ENCODE measurements at regions not wholly inside any gene's neighbourhood (a gene's known extent, or its start where the extent isn't known, plus 50 kb on each side); places are given as distances from the start of the nearest gene placed in this dataset.

DNA sequence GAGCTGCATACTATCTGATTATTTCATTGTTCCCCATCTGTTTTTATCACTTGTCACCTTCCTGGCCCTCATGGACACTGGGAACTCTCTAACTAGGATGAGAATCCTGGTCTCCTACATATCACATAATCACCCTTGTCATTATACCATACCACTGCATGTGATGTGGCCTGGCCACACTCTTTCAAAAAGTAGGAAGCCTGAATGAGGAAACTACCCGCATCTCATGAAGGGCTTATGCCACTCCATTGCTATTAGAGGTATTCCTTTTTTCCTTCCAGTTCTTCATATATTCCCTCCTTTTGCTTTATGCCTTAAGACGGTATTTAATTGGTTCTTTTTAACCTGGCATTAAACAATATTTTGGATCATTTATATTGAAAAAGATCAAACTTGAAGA lies 1341.4 kb upstream of the NUDT12 start:
- TF ChIP-seq GATA2 (IDR thresholded peaks at IDR 0.05; ENCODE audit: low read depth, low read length) (no peak), GATA3 (IDR thresholded peaks at IDR 0.05; ENCODE audit: low read depth, low read length) (no peak)
